K562 (cell line): ENCODE measurements at regions not wholly inside any gene's neighbourhood (a gene's known extent, or its start where the extent isn't known, plus 50 kb on each side); places are given as distances from the start of the nearest gene placed in this dataset.

ENCODE experiments used
- ATAC-seq: fragments of 200-7000 bp; cut with Tn5 transposase; 3 replicates; pipeline ENCODE4 v1.9.1; 2020; ENCODE audit warnings: moderate library complexity
- BruUV-seq: library from RNA; stranded (reverse); fragments of 400-500 nt; replicated peaks from 2 replicates; lab custom pipeline; 2021; lab: Mats Ljungman, UMichigan
- CTCF ChIA-PET: fragments of 300-600 bp; formaldehyde crosslinking; extraction: SDS; loops from one replicate; lab custom pipeline; 2021; ENCODE audit warnings: low intra/inter-chr PET ratio; lab: Yijun Ruan, JAX
- POLR2A ChIA-PET: fragments of 300-600, 350-650 bp; sonication (Branson Sonifier 250); formaldehyde crosslinking; extraction: SDS; loops from one replicate; lab custom pipeline; 2021; ENCODE audit warnings: antibody characterized with exemption, inconsistent platforms; lab: Yijun Ruan, JAX
- DNase-seq, 4 experiments: peaks; one replicate each; pipeline versions ENCODE4 v3.0.0 to v3.0.0-alpha.2; 2011 to 2018; ENCODE audit warnings: low spot score in 3 of 4, mixed read lengths in 3 of 4; ENCODE audit errors: extremely low read depth in 1 of 4
- FAIRE-seq: peaks from 2 replicates; lab custom pipeline; 2011; peaks lifted over from hg19 to GRCh38; lab: Jason Lieb, UNC
- H2AFZ ChIP-seq: 2 replicates; pipeline ENCODE4 v1.6.0; 2011; ENCODE audit warnings: low read depth, low read length, control low read depth, inconsistent platforms
- H3K27ac ChIP-seq: fragments of 200-600 bp; 3 replicates; pipeline ENCODE4 v1.8.0; 2011; ENCODE audit warnings: low read depth, mild to moderate bottlenecking, control low read depth, inconsistent platforms, low read length, moderate library complexity, mixed read lengths; ENCODE audit errors: extremely low read depth
- H3K27me3 ChIP-seq, 2 experiments: fragments of 300-600 bp in 1 of 2; 2 replicates in 1 of 2; 3 replicates in 1 of 2; pipeline versions ENCODE4 v1.6.0 to v1.8.0; 2011; ENCODE audit warnings: inconsistent platforms in 2 of 2, low read length in 2 of 2, mild to moderate bottlenecking in 1 of 2, mixed read lengths in 1 of 2, moderate library complexity in 1 of 2; ENCODE audit not compliant: control insufficient read depth in 2 of 2, insufficient read depth in 2 of 2
- H3K36me3 ChIP-seq: fragments of 300-600 bp; 3 replicates; pipeline ENCODE4 v1.8.0; 2011; ENCODE audit warnings: mild to moderate bottlenecking, low read length, inconsistent platforms; ENCODE audit not compliant: control insufficient read depth, insufficient read depth
- H3K4me1 ChIP-seq, 2 experiments: fragments of 200-600 bp in 1 of 2; replicated peaks in 1 of 2; 2 replicates in 1 of 2; 3 replicates in 1 of 2; pipeline versions ENCODE4 v1.5.1 to v1.8.0; 2011; ENCODE audit warnings: inconsistent platforms in 2 of 2, low read length in 2 of 2, mild to moderate bottlenecking in 1 of 2, mixed read lengths in 1 of 2, moderate library complexity in 1 of 2; ENCODE audit not compliant: control insufficient read depth in 2 of 2, insufficient read depth in 2 of 2
- H3K4me2 ChIP-seq: 2 replicates; pipeline ENCODE4 v1.6.1; 2011; ENCODE audit warnings: low read length, control low read depth, inconsistent platforms, mixed read lengths; ENCODE audit not compliant: insufficient read depth
- H3K4me3 ChIP-seq: fragments of 200-600 bp; sonication (generic), shearing (Covaris generic); 2 replicates; pipeline ENCODE4 v1.5.1; 2016; ENCODE audit warnings: control low read depth, inconsistent platforms
- H3K79me2 ChIP-seq: fragments of 200-600 bp; 3 replicates; pipeline ENCODE4 v1.8.0; 2011; ENCODE audit warnings: low read length, inconsistent platforms; ENCODE audit not compliant: control insufficient read depth, insufficient read depth
- H3K9ac ChIP-seq, 2 experiments: 2 replicates each; pipeline versions ENCODE4 v1.6.0 to v1.6.1; 2011; ENCODE audit warnings: low read depth in 2 of 2, low read length in 2 of 2, control low read depth in 1 of 2, inconsistent platforms in 1 of 2, mild to moderate bottlenecking in 1 of 2, mixed read lengths in 1 of 2; ENCODE audit not compliant: insufficient read depth in 1 of 2
- H3K9me1 ChIP-seq: one replicate; pipeline ENCODE4 v1.6.0; 2011; ENCODE audit warnings: inconsistent platforms, mild to moderate bottlenecking, low read length, moderate library complexity; ENCODE audit not compliant: control insufficient read depth, insufficient read depth
- H3K9me3 ChIP-seq: replicated peaks from 2 replicates; pipeline ENCODE4 v1.5.1; 2011; ENCODE audit warnings: low read depth, low read length, inconsistent platforms; ENCODE audit not compliant: control insufficient read depth, insufficient read depth
- H4K20me1 ChIP-seq: replicated peaks from 2 replicates; pipeline ENCODE4 v1.6.1; 2011; ENCODE audit warnings: low read length, inconsistent platforms, mixed read lengths; ENCODE audit not compliant: control insufficient read depth, insufficient read depth
- RBM25 ChIP-seq: fragments of 200-400 bp; formaldehyde crosslinking; IDR thresholded peaks from 2 replicates; pipeline ENCODE4 v1.6.1; 2018; ENCODE audit warnings: low read length, low read depth, moderate library complexity; ENCODE audit not compliant: severe bottlenecking
- SAFB2 ChIP-seq: fragments of 200-400 bp; formaldehyde crosslinking; IDR thresholded peaks from 2 replicates; pipeline ENCODE4 v1.6.1; 2018; ENCODE audit warnings: borderline replicate concordance, low read length, low read depth, moderate library complexity; ENCODE audit not compliant: severe bottlenecking
- SNIP1 ChIP-seq: fragments of 450-650 bp; IDR thresholded peaks from 2 replicates; pipeline ENCODE4 v1.7.1; 2017; ENCODE audit warnings: low read depth, mild to moderate bottlenecking
- SRSF1 ChIP-seq: fragments of 200-400 bp; formaldehyde crosslinking; IDR thresholded peaks from 2 replicates; pipeline ENCODE4 v1.6.1; 2017; ENCODE audit warnings: mild to moderate bottlenecking, low read depth, low read length, moderate library complexity
- SRSF9 ChIP-seq: fragments of 200-400 bp; formaldehyde crosslinking; IDR thresholded peaks from 2 replicates; pipeline ENCODE4 v1.6.1; 2017; ENCODE audit warnings: low read depth, low read length, borderline replicate concordance
- ZNF449 ChIP-seq: fragments of 250-450 bp; sonication (Bioruptor Pico); IDR thresholded peaks from 2 replicates; pipeline ENCODE4 v1.8.0; 2022; ENCODE audit warnings: moderate library complexity, mild to moderate bottlenecking, inconsistent platforms
- in situ Hi-C: fragments of 300-500 bp; cut with MboI; formaldehyde crosslinking; loops from 4 replicates; pipeline ENCODE4 v1.15.0; 2018; ENCODE audit warnings: inconsistent platforms, mixed read lengths
- intact Hi-C: fragments of 100-400 bp; cut with micrococcal nuclease; formaldehyde crosslinking; loops from 2 replicates; pipeline ENCODE4 v1.14.2; 2022

- H3K27ac ChIP-seq, result no peak overlapping the region
- ATAC-seq (no peak), DNase-seq (no peak), FAIRE-seq (no peak)
- H3K79me2 ChIP-seq, result no peaks in the 10 kb centered on the region
- no peaks in the 10 kb centered on the region; the same call in 1 of the 2 replicates for H3K9me3 ChIP-seq
- intact Hi-C loops, result no loop called here
- ChIA-PET POLR2A (no interaction called here), CTCF (no interaction called here)
- no peak overlapping the region for H3K4me2 ChIP-seq
- in situ Hi-C loops, result no loop called here
- no peaks in the 10 kb centered on the region for H3K9me1 ChIP-seq
- no peaks in the 10 kb centered on the region for H3K36me3 ChIP-seq
- no peaks in the 10 kb centered on the region for H3K4me1 ChIP-seq
- H4K20me1 ChIP-seq, result no peaks in the 10 kb centered on the region
- no peaks in the 10 kb centered on the region for H3K27me3 ChIP-seq
- TF ChIP-seq RBM25 (no peak), SRSF9 (no peak), ZNF449 (CRISPR knock-in tag) (no peak), SAFB2 (no peak), SNIP1 (no peak), SRSF1 (no peak)
- TF ChIP-seq, all 486 proteins: peak for 0
- no TSS peak for BruUV-seq
- Histone ChIP-seq H3K9ac (no peak overlapping the region), H3K4me3 (no peak overlapping the region), H2AFZ (no peak overlapping the region)
These were observed 204.6 kb downstream of the PTBP2 start for GRCh38 chr1:96926176-96926575.
